ENCODE measurements at regions not wholly inside any gene's neighbourhood (a gene's known extent, or its start where the extent isn't known, plus 50 kb on each side); places are given as distances from the start of the nearest gene placed in this dataset.
"Not testable (repeated sequence)": the region's sequence is repeated elsewhere in the genome, so short reads cannot be mapped to it uniquely, and the experiment has no call there.

- Mint-ChIP-seq H3K27ac (no peak overlapping the region), H3K4me3 (no peak overlapping the region), H3K9me3 (no peaks in the 10 kb centered on the region), H3K27me3 (peaks cover 5% of the 10 kb centered on the region), H3K4me1 (no peaks in the 10 kb centered on the region), H3K36me3 (no peaks in the 10 kb centered on the region)
- no peak for ATAC-seq (ENCODE audit: low read depth)
- no peak for DNase-seq (ENCODE audit: low spot score in 2 of 2)
These were observed 469.1 kb upstream of the DCN start for GRCh38 chr12:91651728-91652127.

DNA sequence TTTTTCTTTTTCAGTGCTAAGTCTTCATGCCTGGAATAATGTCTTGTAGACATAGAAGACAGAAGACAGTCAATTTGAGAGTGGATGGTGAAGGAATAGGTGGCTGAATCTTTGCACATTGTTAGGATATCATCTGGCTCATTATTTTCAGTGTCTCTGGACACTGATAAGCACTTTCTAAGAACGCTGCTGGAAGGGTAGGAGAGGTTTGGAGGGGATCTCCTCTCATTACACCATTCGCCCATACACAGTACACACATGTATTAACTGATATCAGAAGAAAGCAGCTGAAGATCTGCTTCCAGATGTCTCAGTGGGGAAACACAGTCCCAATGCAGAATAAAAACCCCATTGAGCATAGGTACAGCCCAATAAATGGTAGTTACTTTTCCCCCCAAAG, 461.1 kb upstream of the DCN start:
- Mint-ChIP-seq H3K27ac (no peak overlapping the region), H3K27me3 (peaks cover 7% of the 10 kb centered on the region), H3K9me3 (no peaks in the 10 kb centered on the region), H3K4me1 (no peaks in the 10 kb centered on the region), H3K36me3 (no peaks in the 10 kb centered on the region), H3K4me3 (no peak overlapping the region)
- no peak for DNase-seq (ENCODE audit: low spot score in 2 of 2)
- no peak for ATAC-seq (ENCODE audit: low read depth)

GRCh38 chr12:91640021-91640420, 457.4 kb upstream of the DCN start:
- Mint-ChIP-seq H3K4me3 (no peak overlapping the region), H3K4me1 (no peaks in the 10 kb centered on the region), H3K36me3 (no peaks in the 10 kb centered on the region), H3K27me3 (peaks cover 2% of the 10 kb centered on the region), H3K9me3 (no peaks in the 10 kb centered on the region), H3K27ac (no peak overlapping the region)
- ATAC-seq (ENCODE audit: low read depth) = no peak
- DNase-seq (ENCODE audit: low spot score in 2 of 2) = no peak

DNA sequence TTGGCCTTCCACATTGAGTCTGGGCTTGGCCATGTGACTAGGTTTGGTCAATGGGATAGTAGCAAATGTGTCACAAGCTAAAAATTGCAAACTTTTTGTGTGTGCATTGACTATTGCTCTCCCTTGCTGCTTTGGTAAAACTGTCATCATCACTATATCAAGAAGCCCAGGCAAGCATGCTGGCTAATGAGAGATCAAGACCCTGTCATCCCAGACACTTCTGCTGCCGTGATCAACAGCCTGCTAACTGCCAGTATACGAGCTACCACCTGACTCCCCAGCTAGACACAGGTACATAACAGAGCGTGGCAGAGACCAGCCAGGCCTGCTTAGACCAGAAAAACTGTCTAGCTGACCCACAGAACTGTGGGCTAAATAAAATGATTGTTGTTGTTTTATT, 456.7 kb upstream of the DCN start:
- ATAC-seq (ENCODE audit: low read depth) (no peak), DNase-seq (ENCODE audit: low spot score in 2 of 2) (no peak)
- H3K36me3 Mint-ChIP-seq = no peaks in the 10 kb centered on the region
- no peak overlapping the region for H3K4me3 Mint-ChIP-seq
- no peak overlapping the region for H3K27ac Mint-ChIP-seq
- H3K27me3 Mint-ChIP-seq = peaks cover 2% of the 10 kb centered on the region
- no peaks in the 10 kb centered on the region for H3K9me3 Mint-ChIP-seq
- no peaks in the 10 kb centered on the region for H3K4me1 Mint-ChIP-seq

- Mint-ChIP-seq H3K27me3 (peaks cover 2% of the 10 kb centered on the region), H3K36me3 (no peaks in the 10 kb centered on the region), H3K9me3 (no peaks in the 10 kb centered on the region), H3K4me1 (no peaks in the 10 kb centered on the region), H3K4me3 (no peak overlapping the region), H3K27ac (no peak overlapping the region)
- no peak for DNase-seq (ENCODE audit: low spot score in 2 of 2)
- ATAC-seq (ENCODE audit: low read depth) = no peak
These were observed 455.4 kb upstream of the DCN start for GRCh38 chr12:91637789-91638624.

DNA sequence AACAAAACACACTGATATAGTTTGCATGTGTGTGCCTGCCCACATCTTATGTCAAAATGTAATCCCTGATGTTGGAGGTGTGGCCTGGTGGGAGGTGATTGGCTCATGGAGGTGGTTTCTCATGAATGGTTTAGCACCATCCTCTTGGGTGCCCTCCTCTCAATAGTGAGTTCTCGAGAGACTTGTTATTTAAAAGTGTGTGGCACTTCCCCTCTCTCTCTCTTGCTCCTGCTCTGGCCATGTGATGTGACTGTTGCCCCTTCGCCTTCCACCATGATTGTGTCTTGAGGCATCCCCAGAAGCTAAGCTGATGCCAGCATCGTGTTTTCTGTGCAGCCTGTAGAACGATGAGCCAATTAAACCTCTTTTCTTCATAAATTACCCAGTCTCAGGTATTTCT, 454.1 kb upstream of the DCN start:
- Mint-ChIP-seq H3K9me3 (no peaks in the 10 kb centered on the region), H3K36me3 (no peaks in the 10 kb centered on the region), H3K4me3 (no peak overlapping the region), H3K4me1 (no peaks in the 10 kb centered on the region), H3K27ac (no peak overlapping the region), H3K27me3 (peaks cover under 1% of the 10 kb centered on the region)
- DNase-seq (ENCODE audit: low spot score in 2 of 2) (no peak), ATAC-seq (ENCODE audit: low read depth) (no peak)

DNA sequence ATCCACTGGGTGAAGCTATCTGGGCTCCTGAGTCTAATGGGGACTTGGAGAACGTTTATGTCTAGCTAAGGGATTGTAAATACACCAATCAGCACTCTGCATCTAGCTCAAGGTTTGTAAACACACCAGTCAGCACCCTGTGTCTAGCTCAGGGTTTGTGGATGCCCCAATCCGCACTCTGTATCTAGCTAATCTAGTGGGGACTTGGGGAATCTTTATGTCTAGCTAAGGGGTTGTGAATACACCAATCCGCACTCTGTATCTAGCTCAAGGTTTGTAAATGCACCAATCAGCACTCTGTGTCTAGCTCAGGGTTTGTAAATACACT, 451.7 kb upstream of the DCN start:
- not testable (repeated sequence) for H3K27ac Mint-ChIP-seq; H3K9me3 Mint-ChIP-seq; DNase-seq (ENCODE audit: low spot score in 2 of 2); ATAC-seq (ENCODE audit: low read depth); H3K4me1 Mint-ChIP-seq; H3K4me3 Mint-ChIP-seq; H3K27me3 Mint-ChIP-seq; H3K36me3 Mint-ChIP-seq

- Mint-ChIP-seq H3K36me3 (no peaks in the 10 kb centered on the region), H3K4me3 (no peak overlapping the region), H3K9me3 (no peaks in the 10 kb centered on the region), H3K4me1 (no peaks in the 10 kb centered on the region), H3K27ac (no peak overlapping the region), H3K27me3 (no peaks in the 10 kb centered on the region)
- DNase-seq (ENCODE audit: low spot score in 2 of 2) (no peak), ATAC-seq (ENCODE audit: low read depth) (no peak)
These were observed 451.2 kb upstream of the DCN start for GRCh38 chr12:91633734-91634357.

DNA sequence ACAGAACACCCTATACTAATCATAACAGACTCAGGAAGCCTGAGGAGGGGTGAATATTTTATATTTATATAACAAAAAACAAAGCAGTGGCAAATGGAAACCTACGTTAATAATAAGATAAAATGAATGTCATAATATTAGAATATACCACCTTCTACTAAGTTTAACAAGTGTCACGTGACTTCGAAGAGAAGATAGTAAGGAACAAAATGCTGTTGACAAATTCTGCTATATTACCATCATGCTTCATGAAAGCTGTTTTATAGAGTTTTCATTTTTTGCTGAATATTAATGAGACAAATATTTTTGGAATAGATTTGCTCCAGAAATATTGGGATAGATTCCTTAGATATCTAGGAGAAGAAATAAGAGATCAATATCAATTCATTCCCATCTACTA, 450.6 kb upstream of the DCN start:
- H3K27ac Mint-ChIP-seq = no peak overlapping the region
- no peak overlapping the region for H3K4me3 Mint-ChIP-seq
- peaks cover 1% of the 10 kb centered on the region for H3K27me3 Mint-ChIP-seq
- DNase-seq (ENCODE audit: low spot score in 2 of 2) (no peak), ATAC-seq (ENCODE audit: low read depth) (no peak)
- no peaks in the 10 kb centered on the region for H3K36me3 Mint-ChIP-seq
- H3K9me3 Mint-ChIP-seq = no peaks in the 10 kb centered on the region
- no peaks in the 10 kb centered on the region for H3K4me1 Mint-ChIP-seq

DNA sequence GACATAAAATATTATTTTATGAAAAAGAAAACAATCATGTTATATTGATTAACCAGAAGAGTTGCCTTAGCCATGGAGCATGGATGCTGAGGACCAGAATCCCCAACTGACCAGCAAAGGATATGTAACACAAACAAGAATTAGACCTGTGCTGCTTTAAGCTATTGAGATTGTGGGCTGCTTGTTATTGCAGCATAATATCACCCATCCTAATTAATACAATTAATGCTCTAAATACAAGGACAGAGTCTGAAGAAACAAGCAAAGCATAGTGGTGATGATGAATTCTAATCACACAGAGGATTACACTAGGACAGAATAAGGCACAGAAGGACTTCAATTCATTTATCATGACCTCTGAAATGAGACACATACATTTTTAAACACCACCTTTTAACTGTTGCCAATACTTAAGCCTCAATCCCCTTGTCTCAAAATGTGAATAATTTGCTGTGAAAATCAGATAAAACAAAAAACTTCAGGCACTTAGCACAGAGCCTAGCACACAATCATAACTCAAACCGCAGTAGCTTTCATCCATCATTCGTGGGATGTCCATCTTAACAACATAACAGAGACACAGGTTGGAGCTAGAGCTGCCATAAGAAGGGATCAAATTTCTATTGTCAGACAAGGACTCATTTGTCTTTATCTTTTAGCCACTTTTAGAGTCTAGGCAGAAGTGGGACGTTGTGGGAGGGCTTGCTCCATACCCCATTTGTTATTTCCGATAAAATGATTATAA, 449.6 kb upstream of the DCN start:
- Mint-ChIP-seq H3K9me3 (peaks cover 1% of the 10 kb centered on the region), H3K27ac (no peak overlapping the region), H3K4me3 (no peak overlapping the region), H3K27me3 (peaks cover 2% of the 10 kb centered on the region), H3K4me1 (no peaks in the 10 kb centered on the region), H3K36me3 (no peaks in the 10 kb centered on the region)
- no peak for ATAC-seq (ENCODE audit: low read depth)
- DNase-seq (ENCODE audit: low spot score in 2 of 2) = no peak

DNA sequence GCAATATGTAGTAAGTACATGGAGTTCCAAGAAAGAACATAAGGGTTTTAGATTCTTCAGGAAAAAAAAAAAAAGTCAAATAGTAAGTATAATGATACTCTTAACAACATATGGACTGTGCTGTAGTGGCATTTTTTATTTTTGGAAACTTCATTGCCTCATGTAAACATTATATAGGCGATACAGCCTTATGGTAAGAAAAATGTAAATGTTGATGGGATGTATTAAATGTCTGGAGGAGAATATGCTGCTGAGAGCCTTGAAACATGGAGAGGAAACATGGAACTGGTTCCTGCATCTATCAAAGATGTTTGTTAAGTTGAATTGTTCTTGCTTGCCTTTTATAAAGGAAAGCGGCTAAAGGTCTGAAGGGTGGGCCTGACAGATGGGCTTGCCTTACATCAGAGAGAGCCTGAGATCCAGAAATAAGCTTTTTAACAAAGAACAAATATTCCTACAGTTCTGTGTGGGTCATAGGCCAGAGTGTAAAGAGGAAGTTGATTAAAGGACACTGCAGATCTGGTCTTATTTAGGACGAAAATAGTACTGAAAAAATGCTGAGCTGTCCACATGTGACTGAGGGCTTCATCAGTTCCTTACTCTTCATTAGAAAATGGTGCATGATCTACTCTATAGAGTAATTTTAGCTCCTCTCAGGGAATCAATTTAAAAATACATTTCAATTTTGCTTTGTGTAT, 448.1 kb upstream of the DCN start:
- no peak for ATAC-seq (ENCODE audit: low read depth)
- Mint-ChIP-seq H3K9me3 (peaks cover 11% of the 10 kb centered on the region), H3K27me3 (peaks cover 2% of the 10 kb centered on the region), H3K36me3 (no peaks in the 10 kb centered on the region), H3K4me3 (no peak overlapping the region), H3K4me1 (no peaks in the 10 kb centered on the region), H3K27ac (no peak overlapping the region)
- no peak for DNase-seq (ENCODE audit: low spot score in 2 of 2)

GRCh38 chr12:91630083-91630482, 447.5 kb upstream of the DCN start:
- no peak overlapping the region for H3K27ac Mint-ChIP-seq
- H3K36me3 Mint-ChIP-seq = no peaks in the 10 kb centered on the region
- H3K27me3 Mint-ChIP-seq = peaks cover 2% of the 10 kb centered on the region
- DNase-seq (ENCODE audit: low spot score in 2 of 2) (no peak), ATAC-seq (ENCODE audit: low read depth) (no peak)
- H3K4me1 Mint-ChIP-seq = no peaks in the 10 kb centered on the region
- H3K4me3 Mint-ChIP-seq = no peak overlapping the region
- H3K9me3 Mint-ChIP-seq = peaks cover 11% of the 10 kb centered on the region

GRCh38 chr12:91629440-91629839, 446.8 kb upstream of the DCN start:
- no peaks in the 10 kb centered on the region for H3K4me1 Mint-ChIP-seq
- H3K27me3 Mint-ChIP-seq = peaks cover 2% of the 10 kb centered on the region
- DNase-seq (ENCODE audit: low spot score in 2 of 2) (no peak), ATAC-seq (ENCODE audit: low read depth) (no peak)
- no peak overlapping the region for H3K27ac Mint-ChIP-seq
- H3K36me3 Mint-ChIP-seq = no peaks in the 10 kb centered on the region
- no peak overlapping the region for H3K4me3 Mint-ChIP-seq
- H3K9me3 Mint-ChIP-seq = peaks cover 11% of the 10 kb centered on the region

GRCh38 chr12:91628656-91629055, 446.0 kb upstream of the DCN start:
- Mint-ChIP-seq H3K27me3 (peaks cover 4% of the 10 kb centered on the region), H3K27ac (no peak overlapping the region), H3K4me1 (no peaks in the 10 kb centered on the region), H3K4me3 (no peak overlapping the region), H3K9me3 (peaks cover 11% of the 10 kb centered on the region), H3K36me3 (no peaks in the 10 kb centered on the region)
- ATAC-seq (ENCODE audit: low read depth) (no peak), DNase-seq (ENCODE audit: low spot score in 2 of 2) (no peak)
